NCI-H1436 treated with DMSO at 0.1 percent for 48 hours (cell line): ENCODE measurements at regions not wholly inside any gene's neighbourhood (a gene's known extent, or its start where the extent isn't known, plus 50 kb on each side); places are given as distances from the start of the nearest gene placed in this dataset.
"Not testable (repeated sequence)": the region's sequence is repeated elsewhere in the genome, so short reads cannot be mapped to it uniquely, and the experiment has no call there.

Experiments used
- DNase-seq: peaks from one replicate; lab custom pipeline; 2025; lab: John Stamatoyannopoulos, UW

- DNase-seq = no peak
Measured at GRCh38 chr3:36077320-36077719, 303.0 kb upstream of the STAC start.

GRCh38 chr3:36082958-36083357 is 297.3 kb upstream of the STAC start:
- DNase-seq = not testable (repeated sequence)

- DNase-seq = no peak
Measured at GRCh38 chr3:36095238-36095637, 285.1 kb upstream of the STAC start.

- DNase-seq = no peak
Measured at GRCh38 chr3:36097209-36097608, 283.1 kb upstream of the STAC start.

GRCh38 chr3:36114353-36114752 is 266.0 kb upstream of the STAC start:
- no peak for DNase-seq

GRCh38 chr3:36124118-36124796 is 256.0 kb upstream of the STAC start:
- no peak for DNase-seq

GRCh38 chr3:36132214-36132613 is 248.1 kb upstream of the STAC start:
- DNase-seq = no peak

- DNase-seq = no peak
Measured at GRCh38 chr3:36135863-36136262, 244.4 kb upstream of the STAC start.

GRCh38 chr3:36142746-36143145 is 237.6 kb upstream of the STAC start:
- DNase-seq = no peak

- no peak for DNase-seq
Measured at GRCh38 chr3:36146404-36146803, 233.9 kb upstream of the STAC start.

GRCh38 chr3:36147934-36148558 is 232.3 kb upstream of the STAC start:
- no peak for DNase-seq

- DNase-seq = no peak
Measured at GRCh38 chr3:36149447-36149865, 230.8 kb upstream of the STAC start.

GRCh38 chr3:36155515-36155914 is 224.8 kb upstream of the STAC start:
- DNase-seq = no peak

- no peak for DNase-seq
Measured at GRCh38 chr3:36164400-36164799, 215.9 kb upstream of the STAC start.

- DNase-seq = no peak
Measured at GRCh38 chr3:36165509-36166290, 214.6 kb upstream of the STAC start.

GRCh38 chr3:36166477-36166876 is 213.8 kb upstream of the STAC start:
- no peak for DNase-seq

- DNase-seq = no peak
Measured at GRCh38 chr3:36172699-36173098, 207.6 kb upstream of the STAC start.

- DNase-seq = no peak
Measured at GRCh38 chr3:36175113-36175812, 205.0 kb upstream of the STAC start.

- DNase-seq = no peak
Measured at GRCh38 chr3:36175916-36176461, 204.3 kb upstream of the STAC start.

GRCh38 chr3:36178018-36178417 is 202.3 kb upstream of the STAC start:
- no peak for DNase-seq

- no peak for DNase-seq
Measured at GRCh38 chr3:36182024-36182423, 198.3 kb upstream of the STAC start.

- not testable (repeated sequence) for DNase-seq
Measured at GRCh38 chr3:36187197-36187596, 193.1 kb upstream of the STAC start.
